HCT116 (cell line): ENCODE measurements at regions not wholly inside any gene's neighbourhood (a gene's known extent, or its start where the extent isn't known, plus 50 kb on each side); places are given as distances from the start of the nearest gene placed in this dataset.
"Not testable (repeated sequence)": the region's sequence is repeated elsewhere in the genome, so short reads cannot be mapped to it uniquely, and the experiment has no call there.

Source experiments
- CTCF ChIP-seq, 3 experiments: fragments of 200-600 bp in 1 of 3; sonication (generic) in 1 of 3; IDR thresholded peaks in 2 of 3; conservative IDR thresholded peaks in 1 of 3; 2 replicates each; pipeline ENCODE4 v1.5.1; 2012 to 2017; ENCODE audit warnings: low read depth in 2 of 3, low read length in 2 of 3, antibody characterized with exemption in 1 of 3, borderline replicate concordance in 1 of 3, control low read depth in 1 of 3, mild to moderate bottlenecking in 1 of 3, mixed read lengths in 1 of 3, mixed run types in 1 of 3, moderate library complexity in 1 of 3; ENCODE audit not compliant: insufficient read depth in 1 of 3
- MAX ChIP-seq: IDR thresholded peaks from 2 replicates; pipeline ENCODE4 v1.6.1; 2012
- POLR2A ChIP-seq: IDR thresholded peaks from 2 replicates; pipeline ENCODE4 v1.7.0; 2011; ENCODE audit warnings: borderline replicate concordance; ENCODE audit not compliant: insufficient read depth, insufficient read length; ENCODE audit errors: extremely low read depth
- POLR2AphosphoS5 ChIP-seq: IDR thresholded peaks from 2 replicates; pipeline ENCODE4 v1.6.1; 2011; ENCODE audit warnings: mild to moderate bottlenecking, low read depth, low read length, moderate library complexity
- REST ChIP-seq: IDR thresholded peaks from 2 replicates; pipeline ENCODE4 v1.6.1; 2012; ENCODE audit warnings: low read depth

- TF ChIP-seq POLR2A; CTCF (IDR thresholded peaks at IDR 0.05 in 2 of 3, conservative IDR thresholded peaks at IDR 0.05 in 1 of 3; ENCODE audit: borderline replicate concordance in 1 of 3, insufficient read depth in 1 of 3, low read depth in 2 of 3, low read length in 2 of 3); REST; POLR2AphosphoS5; MAX: not testable (repeated sequence)
Measured at GRCh38 chr12:131624369-131624739, 86.5 kb upstream of the SFSWAP start.
